GM21825 (cell line): ENCODE measurements at regions not wholly inside any gene's neighbourhood (a gene's known extent, or its start where the extent isn't known, plus 50 kb on each side); places are given as distances from the start of the nearest gene placed in this dataset.
"Not testable (repeated sequence)": the region's sequence is repeated elsewhere in the genome, so short reads cannot be mapped to it uniquely, and the experiment has no call there.

Experiments used
- ATAC-seq: cut with Tn5 transposase; IDR thresholded peaks from one replicate; pipeline ENCODE4 v1.9.1; 2021; ENCODE audit warnings: mild to moderate bottlenecking, moderate library complexity; ENCODE audit not compliant: unreplicated experiment

DNA sequence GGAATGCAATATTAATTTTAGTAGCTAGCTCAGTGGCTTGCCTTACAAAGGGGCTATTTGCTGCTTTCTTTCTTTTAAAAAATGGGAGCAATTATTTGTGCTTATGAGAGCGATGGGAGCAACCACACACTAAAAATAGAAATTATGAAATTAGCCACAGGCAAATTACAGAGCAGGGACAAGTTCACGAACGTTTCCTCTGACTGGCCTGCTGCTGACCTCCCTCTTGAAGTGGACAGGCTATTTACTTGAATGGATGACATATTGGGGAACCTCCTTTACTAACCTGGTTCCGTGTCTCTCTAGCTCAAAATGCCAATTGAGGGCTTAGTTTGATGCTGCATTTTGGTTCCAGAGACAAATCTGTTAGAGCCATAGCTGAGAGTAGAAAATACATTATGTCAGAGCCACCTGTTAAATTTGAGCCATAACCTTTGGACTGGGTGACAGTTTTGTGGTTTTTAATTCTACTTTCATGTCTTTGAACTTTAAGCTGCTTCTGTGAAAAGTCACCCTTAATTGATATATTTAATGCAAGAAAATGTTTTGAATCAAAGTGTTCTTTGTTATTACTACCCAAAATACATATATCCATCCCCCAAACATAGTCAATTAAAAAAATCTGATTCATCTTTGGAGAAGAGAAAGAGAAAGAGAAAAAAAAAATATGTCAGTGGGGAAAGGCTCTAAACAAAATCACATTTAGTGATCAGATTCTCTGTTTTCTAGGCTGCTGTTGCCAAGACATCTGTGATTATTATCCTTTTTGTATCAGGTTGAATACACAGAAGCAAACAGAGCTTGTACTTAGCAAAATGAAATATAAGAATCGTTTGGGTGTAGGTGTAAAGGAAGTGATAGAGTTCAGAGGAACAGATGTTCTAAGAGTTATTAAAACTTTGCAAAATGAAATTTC is 351.9 kb downstream of the ADGRL2 start:
- no peak for ATAC-seq

DNA sequence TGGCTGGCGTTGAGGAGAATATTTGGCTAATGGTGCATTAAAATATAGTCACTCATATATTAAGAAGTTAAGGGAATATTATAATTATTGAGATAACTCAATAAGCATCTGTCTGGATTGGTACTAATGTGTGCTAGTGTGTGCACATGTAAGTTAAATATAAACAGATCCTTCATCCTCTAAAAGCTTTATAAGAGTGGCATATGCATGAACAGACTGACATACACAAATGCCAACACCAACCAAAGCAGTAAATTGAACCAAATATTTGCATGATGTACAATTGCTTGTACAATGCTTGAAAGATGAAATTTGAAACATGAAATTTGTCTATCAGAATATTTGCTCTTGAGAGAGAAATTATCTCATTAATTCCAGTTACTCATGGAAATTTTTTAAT is 344.9 kb downstream of the ADGRL2 start:
- ATAC-seq: no peak

DNA sequence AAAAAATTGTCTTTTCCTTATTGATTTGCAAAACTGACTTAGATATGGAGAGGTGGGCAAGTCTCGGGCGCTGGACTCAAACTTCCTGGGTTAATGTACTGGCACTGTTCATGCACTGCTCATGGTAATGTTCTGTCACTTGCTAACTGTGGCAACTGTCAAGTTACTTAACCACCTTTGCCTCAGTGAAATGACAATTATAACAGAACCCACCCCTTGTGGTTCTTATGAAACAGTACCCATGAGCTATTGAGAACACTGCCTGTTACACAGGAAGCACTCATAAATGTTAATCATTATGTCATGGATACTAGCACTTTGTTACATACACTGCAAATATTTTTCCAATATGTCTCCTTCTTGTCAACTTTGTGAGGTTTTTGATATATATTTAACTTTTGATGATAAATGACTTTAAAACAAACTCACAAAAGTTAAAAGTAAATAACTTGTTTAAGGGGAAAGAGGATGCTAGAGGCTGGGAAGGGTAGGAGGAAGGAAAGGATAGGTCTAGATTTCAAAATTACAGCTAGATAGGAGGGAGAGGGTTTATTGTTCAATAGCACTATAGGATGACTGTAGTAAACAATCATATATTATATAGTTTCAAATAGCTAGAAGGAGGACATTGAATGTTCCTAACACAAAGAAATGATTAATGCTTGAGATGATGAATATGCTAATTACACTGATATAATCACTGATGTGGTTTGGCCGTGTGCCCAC is 342.5 kb downstream of the ADGRL2 start:
- ATAC-seq: no peak

DNA sequence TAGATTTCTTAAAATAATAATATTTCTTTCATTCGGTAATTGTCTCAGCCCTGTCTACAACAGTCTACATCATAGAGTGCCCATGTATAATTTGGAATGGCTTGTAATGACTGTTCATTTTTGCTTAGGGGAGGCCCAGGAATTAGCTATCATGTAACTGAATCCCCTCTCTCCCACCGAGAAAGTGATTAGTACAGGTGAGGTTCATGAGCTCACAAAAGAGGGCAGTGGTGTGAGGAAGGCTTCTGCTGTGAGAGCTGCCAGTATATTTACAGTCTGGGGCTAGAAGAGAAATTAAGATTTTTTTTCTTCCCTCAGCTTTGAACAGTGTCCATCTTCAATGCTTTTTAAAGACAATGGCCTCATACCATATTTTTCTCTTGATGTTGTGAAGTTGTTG is 340.7 kb downstream of the ADGRL2 start:
- no peak for ATAC-seq

DNA sequence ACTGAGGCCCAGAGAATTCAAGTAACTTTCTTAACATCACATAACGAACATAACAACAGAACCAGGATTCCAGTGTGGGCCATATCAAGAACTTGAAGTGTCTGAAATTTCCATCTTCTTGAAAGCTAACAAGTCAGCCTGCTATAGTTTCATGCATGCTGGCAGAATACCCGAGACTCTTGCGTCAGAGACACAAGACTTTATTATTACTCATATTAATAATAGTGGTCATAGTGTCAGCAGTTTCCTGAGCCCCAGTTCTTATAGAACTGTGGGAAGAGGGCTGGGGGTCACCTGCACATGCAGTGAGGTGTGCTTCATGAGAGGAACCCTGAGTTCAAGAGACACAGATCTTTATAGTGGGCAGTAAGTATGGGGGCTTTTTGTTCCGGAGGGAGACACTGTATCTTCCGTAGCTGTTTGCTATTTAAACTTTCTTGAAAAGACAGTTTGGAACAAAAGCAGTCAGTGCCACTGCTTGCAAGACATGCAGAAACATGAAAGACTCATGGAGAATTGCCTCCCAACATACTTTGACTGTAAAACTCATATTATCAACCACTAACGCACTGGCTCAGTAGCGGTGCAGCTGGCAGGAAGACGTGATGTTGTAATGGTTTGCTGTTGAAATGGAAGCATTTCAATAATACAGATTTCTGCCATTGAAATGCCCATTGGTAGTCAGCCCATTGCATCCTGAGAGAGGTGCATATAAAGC is 339.2 kb downstream of the ADGRL2 start:
- ATAC-seq: no peak

DNA sequence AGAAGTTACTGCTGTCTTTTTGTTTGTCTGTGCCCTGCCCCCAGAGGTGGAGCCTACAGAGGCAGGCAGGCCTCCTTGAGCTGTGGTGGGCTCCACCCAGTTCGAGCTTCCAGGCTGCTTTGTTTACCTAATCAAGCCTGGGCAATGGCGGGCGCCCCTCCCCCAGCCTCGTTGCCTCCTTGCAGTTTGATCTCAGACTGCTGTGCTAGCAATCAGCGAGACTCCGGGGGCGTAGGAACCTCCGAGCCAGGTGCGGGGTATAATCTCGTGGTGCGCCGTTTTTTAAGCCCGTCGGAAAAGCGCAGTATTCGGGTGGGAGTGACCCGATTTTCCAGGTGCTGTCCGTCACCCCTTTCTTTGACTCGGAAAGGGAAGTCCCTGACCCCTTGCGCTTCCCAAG is 335.6 kb downstream of the ADGRL2 start:
- not testable (repeated sequence) for ATAC-seq

DNA sequence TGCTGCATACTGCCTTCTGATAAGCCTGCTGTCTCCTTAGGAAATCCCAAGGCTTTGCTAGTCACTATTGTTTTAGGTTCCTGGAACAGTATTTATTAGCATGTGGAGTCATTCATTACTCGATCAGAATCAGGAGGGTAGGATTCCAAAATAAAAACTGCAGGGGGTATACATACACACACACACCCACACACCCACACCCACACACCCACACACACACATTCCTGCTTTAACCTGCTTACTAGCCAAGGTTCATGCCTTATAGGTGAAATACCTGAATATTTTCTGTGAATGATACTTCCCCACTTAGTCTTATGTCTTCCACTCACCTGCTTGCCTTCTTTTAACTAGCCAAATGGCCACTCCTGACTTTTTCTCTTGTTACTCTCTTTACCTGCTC is 325.1 kb downstream of the ADGRL2 start:
- no peak for ATAC-seq

DNA sequence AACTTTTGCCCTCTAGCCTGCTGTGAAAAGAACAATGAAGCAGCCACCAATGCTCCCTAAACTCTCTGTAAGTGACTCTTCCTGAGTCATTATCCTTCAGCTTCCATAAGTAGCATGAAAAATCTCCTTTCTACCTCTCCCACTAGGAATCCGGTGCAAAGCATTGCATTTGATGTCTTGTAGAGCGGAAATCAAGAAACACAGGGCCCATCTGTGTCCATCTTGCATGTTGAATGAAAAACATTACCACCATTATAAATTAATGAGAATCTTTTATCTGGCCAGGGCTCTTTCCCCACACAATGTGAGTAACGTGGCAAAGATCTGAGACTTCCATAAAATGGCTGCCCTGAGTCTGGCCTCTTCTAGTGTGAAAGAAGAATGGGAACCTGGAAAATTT is 324.4 kb downstream of the ADGRL2 start:
- ATAC-seq: no peak

DNA sequence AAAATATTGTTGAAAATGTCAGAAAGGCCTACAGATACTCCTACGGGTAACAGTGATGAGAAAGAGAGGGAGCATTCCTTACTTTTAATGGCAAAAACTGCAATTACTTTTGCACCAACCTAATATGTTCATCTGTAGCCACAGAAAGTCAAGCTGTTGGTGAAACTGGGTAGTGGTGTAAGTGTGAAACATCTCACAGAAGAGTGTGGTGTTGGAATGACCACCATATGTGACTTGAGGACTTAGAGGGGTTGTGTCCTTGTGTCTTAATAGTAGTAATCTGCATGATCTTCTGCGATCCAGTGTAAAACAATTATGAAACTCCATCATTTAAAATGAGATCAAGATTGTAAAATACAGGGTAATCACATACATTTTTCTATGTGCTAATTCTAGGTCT is 320.7 kb downstream of the ADGRL2 start:
- no peak for ATAC-seq

DNA sequence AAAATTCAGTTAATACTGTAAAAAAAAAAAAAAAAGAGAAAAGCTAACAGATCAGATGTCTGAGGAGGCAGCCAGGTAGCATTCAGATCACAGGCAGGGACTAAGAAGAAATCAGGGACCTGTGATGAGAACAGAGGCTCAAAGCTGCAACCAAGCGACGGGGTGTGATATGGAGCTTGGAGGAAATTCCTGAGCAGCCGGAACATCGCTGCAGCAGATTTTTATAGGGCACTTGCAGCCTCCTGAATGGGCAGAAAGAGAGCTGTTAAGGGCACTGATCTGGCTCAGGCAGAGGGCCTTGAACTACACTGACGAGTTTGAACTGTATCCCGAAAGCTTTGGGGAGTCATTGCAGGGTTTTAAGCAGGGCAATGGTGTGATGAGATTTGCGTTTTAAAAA is 315.4 kb downstream of the ADGRL2 start:
- no peak for ATAC-seq

DNA sequence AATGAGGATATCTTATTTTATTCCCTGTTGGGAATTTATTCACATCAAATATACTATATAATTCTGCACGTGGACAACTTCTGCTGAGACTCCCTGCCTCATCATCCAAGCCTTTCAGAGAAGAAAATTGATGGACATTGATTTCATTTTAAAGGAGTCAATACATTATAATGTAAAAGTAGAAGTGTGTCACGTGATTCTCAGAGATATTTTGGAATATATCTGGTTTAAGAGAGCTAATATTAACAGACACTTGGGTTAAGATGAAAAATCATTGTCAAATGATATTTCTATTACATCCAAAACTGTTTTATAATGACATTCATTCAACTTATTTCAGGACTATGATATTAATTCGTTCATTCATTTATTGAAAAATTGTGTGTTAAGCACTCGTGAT is 314.2 kb downstream of the ADGRL2 start:
- no peak for ATAC-seq

DNA sequence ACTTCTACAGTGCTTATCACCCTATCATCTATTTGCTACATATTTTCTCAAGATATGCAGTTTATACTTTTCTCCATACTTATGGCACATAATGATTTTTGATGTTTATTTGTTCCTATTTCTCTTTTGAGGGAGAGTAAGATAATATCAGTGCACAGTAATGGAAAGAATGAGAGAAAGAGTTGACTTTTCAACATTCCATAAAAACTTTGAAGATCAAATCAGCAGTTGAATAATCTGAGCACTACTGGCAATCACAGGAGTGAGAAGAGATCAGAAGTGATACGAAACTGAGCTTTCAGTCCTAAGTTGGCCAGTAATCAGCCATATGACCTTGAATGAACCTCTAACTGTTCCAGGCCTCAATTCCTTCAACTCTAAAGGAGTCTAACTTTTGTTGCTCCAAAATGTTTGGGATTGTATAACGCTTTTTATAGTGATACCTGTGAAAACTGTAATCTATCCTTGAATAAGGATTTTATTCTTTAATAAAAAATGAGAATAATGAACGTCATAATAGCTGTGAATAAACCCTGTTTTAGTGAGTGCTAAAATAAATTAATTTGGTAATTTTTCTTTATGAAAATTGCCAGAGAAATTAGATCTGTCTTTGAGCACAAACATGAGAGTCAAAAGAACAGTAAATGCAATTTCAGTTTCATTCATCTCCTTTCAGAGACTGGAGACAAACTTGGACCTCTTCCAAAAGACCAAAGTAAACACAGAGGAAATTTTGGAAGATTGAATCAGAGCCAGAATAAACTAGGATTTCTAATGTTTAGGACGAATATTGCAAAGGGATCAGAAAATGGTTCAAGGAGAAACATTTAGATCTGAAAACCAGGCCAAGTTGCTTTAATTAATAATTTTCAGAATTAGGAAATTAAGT is 309.9 kb downstream of the ADGRL2 start:
- ATAC-seq: no peak

DNA sequence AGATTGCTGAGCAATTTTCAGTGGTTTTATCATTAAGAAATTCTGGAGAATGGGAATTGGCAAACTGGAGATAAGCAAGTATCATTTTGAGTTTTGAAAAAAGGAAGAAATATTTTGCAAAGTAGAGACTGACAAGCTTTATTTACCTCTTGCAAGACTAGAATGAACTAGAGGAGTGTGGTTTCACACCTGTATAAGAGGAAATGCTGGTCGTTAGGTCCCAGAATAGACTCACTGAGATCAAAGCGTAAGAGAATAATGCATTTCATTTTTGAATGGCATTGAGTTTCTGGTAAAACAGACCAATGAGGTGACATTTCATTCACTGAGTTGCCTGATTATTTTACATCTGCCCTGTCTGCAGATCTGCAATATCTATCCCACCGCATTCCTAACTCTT is 308.1 kb downstream of the ADGRL2 start:
- no peak for ATAC-seq

DNA sequence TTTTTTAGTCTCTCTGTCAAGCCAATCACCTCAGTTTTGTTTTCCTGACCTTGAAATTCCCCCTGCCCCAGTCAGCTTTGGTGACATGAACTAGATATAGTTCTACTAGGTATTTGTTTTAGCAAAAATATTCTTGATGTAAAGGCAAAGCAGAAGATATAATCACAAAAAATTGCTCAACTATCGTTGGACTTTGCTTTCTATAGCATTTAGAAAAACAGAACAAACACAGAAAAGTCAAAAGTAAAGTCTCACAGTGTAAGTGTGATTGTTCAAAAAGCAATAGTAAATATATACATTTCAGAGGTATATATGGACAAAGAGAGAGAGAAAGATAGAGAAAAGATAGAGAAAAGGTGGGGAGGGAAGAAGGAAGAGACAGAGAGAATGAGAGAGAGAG is 305.9 kb downstream of the ADGRL2 start:
- ATAC-seq: no peak

DNA sequence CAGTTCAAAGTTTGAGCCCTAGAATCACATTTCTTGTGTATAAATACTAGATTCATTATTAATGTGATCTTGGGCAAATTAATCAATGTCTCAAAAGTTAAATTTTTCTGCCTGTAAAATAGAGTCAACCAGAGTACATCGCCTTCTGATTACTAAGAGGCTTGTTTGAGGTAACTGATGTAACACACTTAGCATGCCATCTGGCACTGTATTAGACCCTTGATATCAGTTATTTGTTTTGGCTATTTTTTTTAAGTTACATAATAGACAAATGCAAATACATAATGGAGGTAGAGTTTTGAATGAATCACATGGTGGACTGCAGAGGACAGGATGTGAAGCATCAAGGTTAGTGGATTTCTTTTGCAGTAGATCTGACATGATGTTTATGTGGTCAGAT is 298.4 kb downstream of the ADGRL2 start:
- ATAC-seq: no peak

DNA sequence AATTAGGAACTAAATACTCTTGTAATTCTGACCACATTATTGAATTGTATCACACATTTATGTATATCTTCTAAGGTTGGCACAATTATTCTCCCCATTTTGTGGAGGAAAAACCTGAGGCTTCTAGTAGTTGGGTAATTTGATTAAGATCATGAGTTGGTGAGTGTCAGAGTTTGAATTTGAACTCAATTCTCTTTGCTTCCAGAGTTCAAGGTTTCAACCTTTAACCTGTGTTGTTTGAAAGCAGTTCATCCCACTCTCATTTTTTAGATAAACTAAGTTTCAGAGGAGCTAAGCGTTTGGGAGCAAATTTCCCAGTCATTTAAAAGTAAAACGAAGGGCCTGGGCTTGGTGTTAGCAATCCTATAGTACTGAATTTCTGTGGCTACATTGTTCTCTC is 293.4 kb downstream of the ADGRL2 start:
- ATAC-seq: no peak

DNA sequence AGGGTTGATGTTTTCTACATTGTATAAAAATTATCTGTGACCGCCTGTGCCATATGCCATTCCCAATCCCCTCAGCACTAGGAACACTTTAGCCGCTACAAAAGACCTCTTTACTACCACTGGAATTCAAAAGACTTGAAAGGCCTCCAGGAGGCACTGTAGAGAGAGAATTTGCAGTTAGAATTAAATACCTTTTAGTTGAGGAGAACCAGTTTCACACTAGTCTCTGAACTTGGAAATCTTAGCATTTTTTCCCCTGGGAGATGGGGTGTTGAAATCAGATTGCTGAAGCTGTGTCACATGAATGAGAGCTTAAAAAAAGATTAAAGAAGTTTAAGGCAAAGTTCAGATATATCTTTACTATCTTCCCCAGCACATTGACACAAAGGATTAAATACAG is 291.0 kb downstream of the ADGRL2 start:
- ATAC-seq: no peak

DNA sequence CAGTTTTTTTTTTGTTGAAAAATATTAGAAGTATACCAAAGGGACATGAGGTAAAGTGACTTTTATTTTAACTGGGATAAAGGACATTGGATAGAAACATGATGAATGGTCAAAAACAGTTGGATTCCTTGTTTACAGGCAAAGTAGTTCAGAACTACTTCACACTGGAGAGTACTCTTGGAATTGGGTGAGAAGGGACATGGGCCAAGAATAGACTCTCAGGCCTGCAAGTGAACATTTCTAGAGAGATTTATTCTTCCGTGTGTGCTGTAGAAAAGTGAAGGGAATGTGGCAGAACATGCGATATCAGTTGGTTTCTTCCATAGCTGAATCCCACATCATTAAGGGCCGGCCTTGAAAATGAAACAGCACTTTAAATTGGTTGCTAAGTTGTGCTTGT is 290.5 kb downstream of the ADGRL2 start:
- no peak for ATAC-seq

DNA sequence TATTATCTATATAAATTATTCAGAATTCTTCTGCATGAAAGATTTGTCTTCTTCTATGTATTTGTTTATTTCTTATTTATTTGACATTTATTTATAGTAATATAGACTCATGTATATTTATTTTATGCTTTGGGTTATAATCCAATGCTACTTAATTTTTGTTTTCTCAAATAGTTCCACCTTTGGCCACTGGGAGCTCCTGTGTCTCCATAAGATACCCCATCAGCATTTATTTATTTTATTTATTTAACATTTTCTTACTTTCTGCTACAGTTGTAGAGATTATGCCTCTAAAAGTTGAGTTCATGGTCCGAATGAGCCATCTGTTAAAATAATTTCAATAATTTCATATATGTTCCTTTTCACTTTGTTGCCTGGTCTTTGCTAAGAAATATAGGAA is 289.4 kb downstream of the ADGRL2 start:
- ATAC-seq: no peak

DNA sequence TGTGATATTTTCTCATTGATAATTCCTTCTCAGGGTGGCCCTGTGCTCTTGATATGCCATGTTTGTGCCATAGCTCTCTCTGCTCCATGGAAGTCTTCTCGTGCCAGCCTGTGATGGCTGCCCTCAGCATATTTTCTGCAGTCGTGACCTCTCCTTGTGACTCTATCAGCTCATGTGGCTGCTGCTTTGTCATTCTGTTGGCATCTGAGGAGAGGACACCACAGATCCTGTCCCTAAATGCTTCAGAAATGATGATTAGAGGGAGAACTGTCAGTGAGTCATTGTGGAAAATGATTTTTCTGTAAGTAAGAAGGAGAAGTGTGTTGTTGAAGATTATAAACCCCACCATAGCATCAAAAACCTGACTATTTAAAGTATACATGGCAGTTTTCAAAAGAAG is 286.0 kb downstream of the ADGRL2 start:
- ATAC-seq: no peak

DNA sequence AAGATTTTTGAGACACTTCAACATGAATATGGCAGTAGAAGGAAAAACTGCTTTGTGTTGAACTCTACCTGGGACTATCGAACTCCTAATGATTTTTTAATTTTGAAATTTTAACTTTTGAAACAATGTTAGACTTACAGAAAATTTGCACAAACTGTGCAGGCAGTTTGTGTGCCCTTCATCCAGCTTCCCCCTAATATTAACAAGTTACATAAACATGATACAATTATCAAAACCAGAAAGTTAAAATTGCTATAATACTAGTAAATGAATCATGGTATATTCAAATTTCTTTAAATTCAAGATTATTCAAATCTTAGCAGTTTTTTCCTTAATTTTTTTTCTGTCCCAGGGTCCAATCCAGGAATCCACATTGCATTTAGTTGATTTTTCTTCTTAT is 278.9 kb downstream of the ADGRL2 start:
- ATAC-seq: no peak
